IMR-90 (cell line): ENCODE measurements at regions not wholly inside any gene's neighbourhood (a gene's known extent, or its start where the extent isn't known, plus 50 kb on each side); places are given as distances from the start of the nearest gene placed in this dataset.
A peak's percentile ranks its signal among the peaks of the same experiment; 100 is the strongest.

Source experiments
- ATAC-seq: fragments of 200-7000 bp; cut with Tn5 transposase; 2 replicates; pipeline ENCODE4 v1.9.1; 2020; ENCODE audit warnings: low read depth, mild to moderate bottlenecking, moderate library complexity
- BruUV-seq: library from RNA; stranded (reverse); fragments of 400-500 nt; replicated peaks from 2 replicates; lab custom pipeline; 2021; lab: Mats Ljungman, UMichigan
- CTCF ChIA-PET: fragments of 300-600 bp; formaldehyde crosslinking; extraction: SDS; loops from one replicate; lab custom pipeline; 2021; ENCODE audit warnings: antibody characterized with exemption; lab: Yijun Ruan, JAX
- POLR2A ChIA-PET: fragments of 300-600 bp; sonication (Branson Sonifier 250); formaldehyde crosslinking; loops from one replicate; lab custom pipeline; 2022; ENCODE audit warnings: antibody characterized with exemption; ENCODE audit not compliant: unreplicated experiment; lab: Charles Lee
- DNase-seq: peaks from one replicate; pipeline ENCODE4 v3.0.0; 2013
- H2AFZ ChIP-seq: replicated peaks from 2 replicates; pipeline ENCODE3; 2013; ENCODE audit warnings: low read length, mild to moderate bottlenecking; ENCODE audit not compliant: poor library complexity
- H2AK5ac ChIP-seq: 2 replicates; pipeline ENCODE4 v1.6.1; 2013; ENCODE audit warnings: low read depth, low read length, inconsistent platforms
- H2AK9ac ChIP-seq: replicated peaks from 2 replicates; pipeline ENCODE3; 2013; ENCODE audit warnings: mild to moderate bottlenecking, low read depth, low read length, moderate library complexity; ENCODE audit not compliant: poor library complexity
- H2BK120ac ChIP-seq: 2 replicates; pipeline ENCODE4 v1.6.1; 2013; ENCODE audit warnings: low read depth, low read length, inconsistent platforms
- H2BK15ac ChIP-seq: 3 replicates; pipeline ENCODE4 v1.6.1; 2013; ENCODE audit warnings: low read depth, low read length, inconsistent platforms
- H2BK20ac ChIP-seq: 2 replicates; pipeline ENCODE4 v1.6.1; 2013; ENCODE audit warnings: low read depth, mild to moderate bottlenecking, inconsistent platforms, low read length, moderate library complexity
- H2BK5ac ChIP-seq: 2 replicates; pipeline ENCODE4 v1.6.1; 2013; ENCODE audit warnings: mild to moderate bottlenecking, low read depth, low read length, inconsistent platforms; ENCODE audit not compliant: poor library complexity, severe bottlenecking
- H3K14ac ChIP-seq: replicated peaks from 2 replicates; pipeline ENCODE4 v1.6.1; 2013; ENCODE audit warnings: low read depth, low read length, inconsistent platforms
- H3K18ac ChIP-seq: 2 replicates; pipeline ENCODE4 v1.6.1; 2013; ENCODE audit warnings: low read depth, low read length, control low read depth
- H3K23ac ChIP-seq: 2 replicates; pipeline ENCODE4 v1.6.1; 2013; ENCODE audit warnings: low read depth, low read length, inconsistent platforms
- H3K27ac ChIP-seq: 2 replicates; pipeline ENCODE4 v1.5.1; 2013; ENCODE audit warnings: mild to moderate bottlenecking, control low read depth, low read length; ENCODE audit not compliant: insufficient read depth
- H3K27me3 ChIP-seq: 2 replicates; pipeline ENCODE4 v1.6.1; 2013; ENCODE audit warnings: low read length; ENCODE audit not compliant: control insufficient read depth, insufficient read depth
- H3K36me3 ChIP-seq: 2 replicates; pipeline ENCODE4 v1.6.1; 2013; ENCODE audit warnings: low read length, mixed read lengths; ENCODE audit not compliant: control insufficient read depth, insufficient read depth
- H3K4ac ChIP-seq: 2 replicates; pipeline ENCODE4 v1.6.1; 2013; ENCODE audit warnings: low read depth, low read length, inconsistent platforms
- H3K4me1 ChIP-seq: 2 replicates; pipeline ENCODE4 v1.6.1; 2013; ENCODE audit warnings: low read length, mixed read lengths; ENCODE audit not compliant: control insufficient read depth, insufficient read depth
- H3K4me2 ChIP-seq: 2 replicates; pipeline ENCODE4 v1.6.1; 2013; ENCODE audit warnings: low read depth, mild to moderate bottlenecking, control low read depth, low read length, moderate library complexity
- H3K4me3 ChIP-seq: 2 replicates; pipeline ENCODE4 v1.5.1; 2013; ENCODE audit warnings: low read depth, mild to moderate bottlenecking, control low read depth, low read length, moderate library complexity; ENCODE audit not compliant: insufficient read depth
- H3K56ac ChIP-seq: 2 replicates; pipeline ENCODE4 v1.6.1; 2013; ENCODE audit warnings: low read length, inconsistent platforms; ENCODE audit not compliant: insufficient read depth; ENCODE audit errors: extremely low read depth
- H3K79me1 ChIP-seq, 2 experiments: 2 replicates each; pipeline ENCODE4 v1.6.1; 2013; ENCODE audit warnings: low read length in 2 of 2, inconsistent platforms in 1 of 2, low read depth in 1 of 2
- H3K9ac ChIP-seq: 2 replicates; pipeline ENCODE4 v1.6.1; 2013; ENCODE audit warnings: low read depth, low read length, control low read depth
- H3K9me1 ChIP-seq: 2 replicates; pipeline ENCODE4 v1.6.1; 2013; ENCODE audit warnings: low read length, inconsistent platforms; ENCODE audit not compliant: insufficient read depth
- H3K9me3 ChIP-seq: 2 replicates; pipeline ENCODE4 v1.6.1; 2013; ENCODE audit warnings: low read length; ENCODE audit not compliant: control insufficient read depth, insufficient read depth
- H4K20me1 ChIP-seq: 2 replicates; pipeline ENCODE4 v1.6.1; 2013; ENCODE audit warnings: low read length, inconsistent platforms; ENCODE audit not compliant: insufficient read depth
- H4K5ac ChIP-seq: 2 replicates; pipeline ENCODE4 v1.6.1; 2013; ENCODE audit warnings: mild to moderate bottlenecking, low read depth, low read length, control low read depth
- H4K8ac ChIP-seq, 2 experiments: 2 replicates each; pipeline ENCODE4 v1.6.1; 2013; ENCODE audit warnings: low read depth in 2 of 2, low read length in 2 of 2, control low read depth in 1 of 2, inconsistent platforms in 1 of 2
- H4K91ac ChIP-seq: 2 replicates; pipeline ENCODE4 v1.6.1; 2013; ENCODE audit warnings: low read depth, low read length, inconsistent platforms; ENCODE audit not compliant: insufficient read depth
- CEBPB ChIP-seq: IDR thresholded peaks from 2 replicates; pipeline ENCODE4 v1.6.1; 2012; ENCODE audit warnings: low read depth, low read length, improper control_type of control experiment
- RCOR1 ChIP-seq: IDR thresholded peaks from 2 replicates; pipeline ENCODE4 v1.6.1; 2012; ENCODE audit warnings: mild to moderate bottlenecking, low read length, improper control_type of control experiment; ENCODE audit not compliant: insufficient replicate concordance
- WGBS, 2 experiments: methylation state at CpG; one replicate each; pipeline versions ENCODE4 v1.1.5 to v1.1.7; 2013; ENCODE audit warnings: missing lambda C conversion rate in 2 of 2; ENCODE audit not compliant: insufficient read length in 1 of 2; ENCODE audit errors: extremely low coverage in 2 of 2; 5-methylcytosine and 5-hydroxymethylcytosine counted together
- dilution Hi-C: fragments of 300-500 bp; cut with HindIII; formaldehyde crosslinking; loops from one replicate; pipeline ENCODE4 v1.14.3; 2018; ENCODE audit warnings: low sequenced_read_pairs; ENCODE audit not compliant: unreplicated experiment
- in situ Hi-C: fragments of 300-500 bp; cut with MboI; formaldehyde crosslinking; loops from 3 replicates; pipeline ENCODE4 v1.14.3; 2019; ENCODE audit warnings: low sequenced_read_pairs, inconsistent platforms, mixed read lengths
- intact Hi-C: fragments of 100-400 bp; cut with micrococcal nuclease; formaldehyde crosslinking; loops from 2 replicates; pipeline ENCODE4 v1.10.0; 2022
- TF ChIP-seq, protein P1 (sequence below): fragments of 150-350 bp; IDR thresholded peaks from 2 replicates; pipeline ENCODE4 v1.6.1; 2016; ENCODE audit warnings: low read depth, mild to moderate bottlenecking, low read length, moderate library complexity, borderline replicate concordance

DNA sequence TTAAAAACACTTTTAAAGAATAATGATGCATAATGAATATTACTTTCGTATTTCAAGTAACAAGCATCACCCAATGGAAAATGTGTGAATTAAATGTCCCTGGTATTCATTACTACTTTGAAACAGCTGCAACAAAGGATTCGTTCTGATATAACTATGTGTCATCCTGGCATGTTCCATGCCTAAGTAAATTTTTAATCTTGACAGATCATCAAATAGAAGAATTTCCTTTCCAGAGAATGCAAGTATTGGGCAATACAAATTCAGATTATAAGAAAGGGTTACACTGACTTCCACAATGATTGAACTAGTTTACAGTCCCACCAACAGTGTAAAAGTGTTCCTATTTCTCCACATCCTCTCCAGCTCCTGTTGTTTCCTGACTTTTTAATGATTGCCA, 105.3 kb downstream of the SPCS3 start:
- Histone ChIP-seq H3K4ac (no peak overlapping the region), H3K23ac (no peak overlapping the region), H2AK9ac (no peak overlapping the region), H2AK5ac (no peak overlapping the region), H3K9ac (no peak overlapping the region), H4K91ac (no peak overlapping the region), H4K8ac (no peak overlapping the region), H4K20me1 (no peaks in the 10 kb centered on the region), H3K79me1 (no peaks in the 10 kb centered on the region), H3K4me2 (no peak overlapping the region), H3K4me3 (no peak overlapping the region), H2BK120ac (no peak overlapping the region), H4K5ac (no peak overlapping the region), H3K9me1 (no peaks in the 10 kb centered on the region), H3K9me3 (no peaks in the 10 kb centered on the region), H3K27me3 (no peaks in the 10 kb centered on the region), H2BK5ac (no peak overlapping the region), H3K56ac (no peak overlapping the region), H2AFZ (no peak overlapping the region), H3K27ac (no peak overlapping the region), H3K14ac (no peak overlapping the region), H2BK20ac (no peak overlapping the region), H3K18ac (no peak overlapping the region), H3K36me3 (no peaks in the 10 kb centered on the region), H3K4me1 (no peaks in the 10 kb centered on the region; the same call in 1 of the 2 replicates), H2BK15ac (no peak overlapping the region)
- in situ Hi-C loops (no loop called here), intact Hi-C loops (no loop called here), dilution Hi-C loops (no loop called here)
- ChIA-PET POLR2A (no interaction called here), CTCF (no interaction called here)
- TF ChIP-seq, protein P1, sequence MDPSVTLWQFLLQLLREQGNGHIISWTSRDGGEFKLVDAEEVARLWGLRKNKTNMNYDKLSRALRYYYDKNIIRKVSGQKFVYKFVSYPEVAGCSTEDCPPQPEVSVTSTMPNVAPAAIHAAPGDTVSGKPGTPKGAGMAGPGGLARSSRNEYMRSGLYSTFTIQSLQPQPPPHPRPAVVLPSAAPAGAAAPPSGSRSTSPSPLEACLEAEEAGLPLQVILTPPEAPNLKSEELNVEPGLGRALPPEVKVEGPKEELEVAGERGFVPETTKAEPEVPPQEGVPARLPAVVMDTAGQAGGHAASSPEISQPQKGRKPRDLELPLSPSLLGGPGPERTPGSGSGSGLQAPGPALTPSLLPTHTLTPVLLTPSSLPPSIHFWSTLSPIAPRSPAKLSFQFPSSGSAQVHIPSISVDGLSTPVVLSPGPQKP = no peak
- TF ChIP-seq RCOR1 (no peak), CEBPB (peak; percentile 75)
- no TSS peak for BruUV-seq
- no CpG with 5 or more reads among the region's 2 CpGs for WGBS, 2 experiments
- ATAC-seq = no peak
- DNase-seq = peak; percentile 24
